ENCODE measurements at regions not wholly inside any gene's neighbourhood (a gene's known extent, or its start where the extent isn't known, plus 50 kb on each side); places are given as distances from the start of the nearest gene placed in this dataset.

DNA sequence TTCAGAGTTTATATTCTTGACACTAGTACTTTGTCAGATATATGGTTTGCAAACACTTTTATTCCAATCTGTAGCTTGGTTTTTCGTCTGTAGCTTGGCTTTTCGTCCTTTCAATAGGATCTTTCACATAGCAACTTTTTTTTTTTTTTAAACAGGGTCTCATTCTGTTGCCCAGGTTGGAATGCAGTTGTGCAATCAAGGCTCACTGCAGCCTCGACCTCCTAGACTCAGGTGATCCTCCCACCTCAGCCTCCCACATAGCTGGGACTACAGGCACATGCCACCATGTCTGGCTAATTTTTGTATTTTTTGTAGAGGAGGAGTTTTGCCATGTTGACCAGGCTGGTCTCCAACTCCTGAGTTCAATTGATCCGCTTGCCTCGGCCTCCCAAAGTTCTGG, 460.4 kb upstream of the SOX5 start:
- Histone ChIP-seq H3K4me1 (ENCODE audit: control insufficient read depth, insufficient read depth, low read length) (no peaks in the 10 kb centered on the region), H3K9me3 (ENCODE audit: control insufficient read depth, insufficient read depth, low read length) (no peaks in the 10 kb centered on the region), H3K27ac (ENCODE audit: low read length) (no peak overlapping the region), H3K36me3 (ENCODE audit: control insufficient read depth, insufficient read depth, low read length) (no peaks in the 10 kb centered on the region), H3K27me3 (ENCODE audit: control insufficient read depth, insufficient read depth, low read length) (no peaks in the 10 kb centered on the region), H3K4me3 (ENCODE audit: low read length) (no peak overlapping the region)
- no CpG with 5 or more reads among the region's 5 CpGs for WGBS (ENCODE audit: insufficient coverage, insufficient read length)
- DNase-seq (ENCODE audit: low read depth, low spot score) = no peak

DNA sequence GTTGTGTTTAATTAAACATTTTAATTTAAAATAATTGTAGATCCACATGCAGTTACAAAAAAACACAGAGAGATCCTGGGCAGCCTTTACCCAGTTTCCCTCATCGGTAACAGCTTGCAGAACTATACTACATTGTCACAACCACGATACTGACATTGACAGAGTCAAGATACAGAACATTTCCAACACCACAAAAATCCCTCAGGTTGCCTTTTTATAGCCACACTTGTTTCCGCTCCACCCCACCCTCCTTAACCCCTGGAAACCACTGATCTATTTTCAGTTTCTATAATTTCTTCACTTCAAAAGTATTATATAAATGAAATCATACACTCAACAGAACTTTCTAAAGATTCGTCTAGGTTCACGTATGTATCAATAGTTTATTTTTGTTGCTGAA, 458.8 kb upstream of the SOX5 start:
- no CpG with 5 or more reads among the region's 5 CpGs for WGBS (ENCODE audit: insufficient coverage, insufficient read length)
- no peak overlapping the region for H3K27ac ChIP-seq (ENCODE audit: low read length)
- H3K27me3 ChIP-seq (ENCODE audit: control insufficient read depth, insufficient read depth, low read length) = no peaks in the 10 kb centered on the region
- no peak overlapping the region for H3K4me3 ChIP-seq (ENCODE audit: low read length)
- H3K4me1 ChIP-seq (ENCODE audit: control insufficient read depth, insufficient read depth, low read length) = no peaks in the 10 kb centered on the region
- no peaks in the 10 kb centered on the region for H3K36me3 ChIP-seq (ENCODE audit: control insufficient read depth, insufficient read depth, low read length)
- no peak for DNase-seq (ENCODE audit: low read depth, low spot score)
- H3K9me3 ChIP-seq (ENCODE audit: control insufficient read depth, insufficient read depth, low read length) = no peaks in the 10 kb centered on the region

DNA sequence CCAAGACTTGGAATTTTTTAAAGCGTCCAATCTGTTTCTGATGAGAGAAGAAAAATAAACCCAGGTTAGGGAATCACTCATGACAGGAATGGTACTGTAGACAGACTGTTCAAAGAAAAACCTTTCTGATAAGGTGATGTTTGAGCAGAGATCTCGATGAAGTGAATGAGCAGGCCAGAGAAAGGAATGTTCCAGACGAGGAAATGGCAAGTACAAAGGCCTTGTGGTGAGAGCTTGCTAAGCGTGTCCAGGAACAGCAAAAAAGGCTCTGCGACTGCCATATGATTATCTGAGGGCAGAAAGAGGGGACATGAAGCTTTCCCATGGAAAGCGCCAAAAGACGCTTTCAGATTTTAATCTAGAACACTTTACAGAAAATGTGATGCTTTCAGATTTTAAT, 458.4 kb upstream of the SOX5 start:
- no CpG with 5 or more reads among the region's 7 CpGs for WGBS (ENCODE audit: insufficient coverage, insufficient read length)
- DNase-seq (ENCODE audit: low read depth, low spot score) = no peak
- H3K4me1 ChIP-seq (ENCODE audit: control insufficient read depth, insufficient read depth, low read length) = no peaks in the 10 kb centered on the region
- H3K9me3 ChIP-seq (ENCODE audit: control insufficient read depth, insufficient read depth, low read length) = no peaks in the 10 kb centered on the region
- H3K4me3 ChIP-seq (ENCODE audit: low read length) = no peak overlapping the region
- no peaks in the 10 kb centered on the region for H3K36me3 ChIP-seq (ENCODE audit: control insufficient read depth, insufficient read depth, low read length)
- no peak overlapping the region for H3K27ac ChIP-seq (ENCODE audit: low read length)
- H3K27me3 ChIP-seq (ENCODE audit: control insufficient read depth, insufficient read depth, low read length) = no peaks in the 10 kb centered on the region

DNA sequence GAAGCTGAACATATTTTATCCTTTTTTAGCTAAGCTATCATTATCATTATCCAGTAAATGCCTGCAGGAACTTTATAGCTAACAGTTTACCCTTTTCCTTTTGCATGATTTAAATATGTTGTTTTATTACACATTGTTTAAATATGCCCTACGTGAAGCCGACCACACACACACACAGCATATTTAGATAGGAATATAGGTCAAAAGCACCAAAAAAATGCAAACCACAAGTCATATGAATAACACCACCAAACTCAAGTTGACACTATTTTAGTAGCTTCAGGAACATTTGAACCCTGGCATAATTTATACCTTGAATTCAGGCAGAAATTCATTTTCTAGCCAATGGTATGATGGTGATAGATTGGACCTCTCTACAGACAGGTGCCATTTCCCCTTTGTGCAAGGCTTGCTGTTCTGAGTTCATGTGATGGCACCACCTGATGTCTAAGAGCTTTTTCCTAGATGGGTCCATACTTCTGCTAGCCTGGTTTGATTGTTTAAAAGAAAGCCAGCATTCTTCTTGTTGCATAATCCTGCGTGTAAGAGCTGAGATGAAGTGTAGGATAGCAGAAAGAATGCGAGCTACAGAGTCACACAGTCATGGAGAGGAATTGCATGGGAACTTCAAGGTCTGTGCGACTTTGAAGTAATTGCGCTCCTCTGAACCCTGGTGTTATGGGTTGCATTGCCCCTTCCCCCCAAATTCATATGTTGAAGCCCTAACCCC, 454.8 kb upstream of the SOX5 start:
- no peaks in the 10 kb centered on the region for H3K9me3 ChIP-seq (ENCODE audit: control insufficient read depth, insufficient read depth, low read length)
- no CpG with 5 or more reads among the region's 6 CpGs for WGBS (ENCODE audit: insufficient coverage, insufficient read length)
- H3K27me3 ChIP-seq (ENCODE audit: control insufficient read depth, insufficient read depth, low read length) = no peaks in the 10 kb centered on the region
- H3K36me3 ChIP-seq (ENCODE audit: control insufficient read depth, insufficient read depth, low read length) = no peaks in the 10 kb centered on the region
- no peak overlapping the region for H3K4me3 ChIP-seq (ENCODE audit: low read length)
- H3K4me1 ChIP-seq (ENCODE audit: control insufficient read depth, insufficient read depth, low read length) = no peaks in the 10 kb centered on the region
- DNase-seq (ENCODE audit: low read depth, low spot score) = no peak
- no peak overlapping the region for H3K27ac ChIP-seq (ENCODE audit: low read length)

DNA sequence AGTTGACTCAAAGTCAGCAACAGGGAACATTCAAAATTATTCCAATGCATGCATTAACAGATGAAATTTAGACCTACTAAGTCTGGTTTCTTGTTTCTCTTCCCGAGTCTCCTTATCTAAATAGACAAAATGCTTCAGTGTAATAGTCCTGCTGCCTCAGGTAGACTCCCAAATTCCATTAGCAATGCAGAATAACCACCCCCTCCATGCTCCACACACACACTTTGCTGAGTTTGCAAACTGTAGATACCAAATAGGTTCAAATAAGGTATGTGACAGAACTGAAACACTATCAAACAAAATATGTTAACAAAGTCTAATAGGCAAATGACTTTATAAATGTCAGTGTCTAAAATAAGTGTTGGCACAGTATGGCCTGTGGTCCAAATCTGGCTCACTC, 451.1 kb upstream of the SOX5 start:
- Histone ChIP-seq H3K27me3 (ENCODE audit: control insufficient read depth, insufficient read depth, low read length) (no peaks in the 10 kb centered on the region), H3K27ac (ENCODE audit: low read length) (no peak overlapping the region), H3K36me3 (ENCODE audit: control insufficient read depth, insufficient read depth, low read length) (no peaks in the 10 kb centered on the region), H3K9me3 (ENCODE audit: control insufficient read depth, insufficient read depth, low read length) (no peaks in the 10 kb centered on the region), H3K4me3 (ENCODE audit: low read length) (no peak overlapping the region), H3K4me1 (ENCODE audit: control insufficient read depth, insufficient read depth, low read length) (0 out of 2 replicates have a peak, but pooled peaks cover 1% of the 10 kb centered on the region)
- WGBS (ENCODE audit: insufficient coverage, insufficient read length) = no CpG with 5 or more reads among the region's 1 CpG
- DNase-seq (ENCODE audit: low read depth, low spot score) = no peak

DNA sequence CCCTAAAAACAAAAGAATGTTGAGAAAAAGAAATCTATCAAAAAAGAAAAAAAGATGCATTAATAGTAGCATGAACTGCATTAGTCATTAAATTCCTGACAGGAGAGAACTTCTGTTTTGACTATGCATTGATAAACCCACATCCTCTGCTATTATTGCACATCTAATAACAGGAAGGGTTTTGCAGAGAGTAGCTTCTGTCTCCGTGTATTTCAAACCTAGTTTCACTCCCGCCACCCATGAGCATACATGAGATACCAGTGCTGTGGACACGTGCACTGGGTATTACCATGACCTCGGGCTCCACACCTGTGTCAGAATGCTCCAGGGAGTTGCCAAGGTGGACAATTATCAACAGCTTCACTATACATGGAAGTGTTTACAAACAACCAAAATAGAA, 449.1 kb upstream of the SOX5 start:
- no peaks in the 10 kb centered on the region for H3K36me3 ChIP-seq (ENCODE audit: control insufficient read depth, insufficient read depth, low read length)
- DNase-seq (ENCODE audit: low read depth, low spot score) = no peak
- WGBS (ENCODE audit: insufficient coverage, insufficient read length) = no CpG with 5 or more reads among the region's 4 CpGs
- H3K4me1 ChIP-seq (ENCODE audit: control insufficient read depth, insufficient read depth, low read length) = 0 out of 2 replicates have a peak, but pooled peaks cover 1% of the 10 kb centered on the region
- H3K27ac ChIP-seq (ENCODE audit: low read length) = no peak overlapping the region
- H3K4me3 ChIP-seq (ENCODE audit: low read length) = no peak overlapping the region
- H3K9me3 ChIP-seq (ENCODE audit: control insufficient read depth, insufficient read depth, low read length) = no peaks in the 10 kb centered on the region
- H3K27me3 ChIP-seq (ENCODE audit: control insufficient read depth, insufficient read depth, low read length) = no peaks in the 10 kb centered on the region

DNA sequence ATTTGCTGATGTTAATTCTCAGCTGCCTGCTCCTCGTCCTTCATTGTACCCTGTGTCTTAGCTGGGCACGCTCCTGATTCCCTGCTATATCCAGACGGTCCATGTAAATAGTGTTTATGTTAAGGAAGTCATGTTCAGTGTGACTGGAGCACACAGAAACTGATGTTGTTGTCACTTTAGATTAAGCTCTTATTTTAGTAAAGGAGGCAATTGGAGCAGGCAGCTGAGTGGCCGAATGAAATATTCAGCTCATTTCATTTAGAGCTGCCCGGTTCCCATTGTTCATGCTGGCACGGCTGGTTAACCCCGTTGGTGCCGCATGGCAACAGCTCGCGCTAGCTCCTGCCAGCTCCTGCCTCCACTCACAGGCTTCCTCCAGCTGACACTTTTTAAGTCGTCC, 446.8 kb upstream of the SOX5 start:
- Histone ChIP-seq H3K27me3 (ENCODE audit: control insufficient read depth, insufficient read depth, low read length) (no peaks in the 10 kb centered on the region), H3K36me3 (ENCODE audit: control insufficient read depth, insufficient read depth, low read length) (no peaks in the 10 kb centered on the region), H3K4me1 (ENCODE audit: control insufficient read depth, insufficient read depth, low read length) (0 out of 2 replicates have a peak, but pooled peaks cover 1% of the 10 kb centered on the region), H3K9me3 (ENCODE audit: control insufficient read depth, insufficient read depth, low read length) (no peaks in the 10 kb centered on the region; the same call in 1 of the 2 replicates), H3K27ac (ENCODE audit: low read length) (no peak overlapping the region), H3K4me3 (ENCODE audit: low read length) (no peak overlapping the region)
- no CpG with 5 or more reads among the region's 11 CpGs for WGBS (ENCODE audit: insufficient coverage, insufficient read length)
- no peak for DNase-seq (ENCODE audit: low read depth, low spot score)

DNA sequence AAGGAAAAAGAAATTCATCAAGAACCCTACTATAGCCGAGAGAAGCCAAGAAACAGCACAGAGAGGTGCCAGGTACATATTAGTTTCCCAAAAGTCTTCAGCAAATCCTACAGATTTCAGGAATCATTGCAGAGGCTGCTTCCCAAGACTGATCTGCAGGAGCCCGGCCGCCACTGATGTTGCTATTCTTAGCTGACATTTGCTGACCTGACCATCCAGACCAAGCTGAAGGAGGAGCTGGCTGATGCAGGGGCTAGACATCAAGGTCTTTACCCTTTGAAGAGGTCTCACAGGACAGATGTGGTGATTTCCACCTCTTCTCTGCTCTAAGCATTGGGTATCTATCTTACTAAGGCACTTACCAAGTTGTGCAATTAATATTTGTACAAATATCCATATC, 444.8 kb upstream of the SOX5 start:
- H3K27me3 ChIP-seq (ENCODE audit: control insufficient read depth, insufficient read depth, low read length) = no peaks in the 10 kb centered on the region
- no peak for DNase-seq (ENCODE audit: low read depth, low spot score)
- no peaks in the 10 kb centered on the region; the same call in 1 of the 2 replicates for H3K9me3 ChIP-seq (ENCODE audit: control insufficient read depth, insufficient read depth, low read length)
- H3K4me1 ChIP-seq (ENCODE audit: control insufficient read depth, insufficient read depth, low read length) = 0 out of 2 replicates have a peak, but pooled peaks cover 1% of the 10 kb centered on the region
- H3K27ac ChIP-seq (ENCODE audit: low read length) = no peak overlapping the region
- no peak overlapping the region for H3K4me3 ChIP-seq (ENCODE audit: low read length)
- no peaks in the 10 kb centered on the region for H3K36me3 ChIP-seq (ENCODE audit: control insufficient read depth, insufficient read depth, low read length)
- WGBS (ENCODE audit: insufficient coverage, insufficient read length) = no CpG with 5 or more reads among the region's 3 CpGs

DNA sequence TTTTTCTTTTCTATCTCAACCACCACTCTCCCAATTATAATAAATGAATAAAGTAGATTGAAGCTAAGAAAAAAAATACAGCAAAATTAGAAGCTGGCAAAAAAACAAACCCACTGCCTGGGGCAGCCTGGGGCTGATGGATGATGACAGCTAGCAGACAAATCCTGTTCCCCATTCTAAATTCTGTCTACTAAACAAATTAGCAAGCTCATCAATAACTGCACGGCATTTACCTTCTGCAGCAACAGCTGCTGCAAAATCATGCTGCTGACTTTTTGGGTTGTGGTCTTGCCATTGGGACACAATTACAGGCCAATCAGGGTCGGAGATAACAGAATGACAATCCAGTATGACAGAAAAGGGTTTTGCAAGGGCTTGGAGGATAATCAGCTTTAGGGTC, 443.6 kb upstream of the SOX5 start:
- Histone ChIP-seq H3K9me3 (ENCODE audit: control insufficient read depth, insufficient read depth, low read length) (no peaks in the 10 kb centered on the region; the same call in 1 of the 2 replicates), H3K36me3 (ENCODE audit: control insufficient read depth, insufficient read depth, low read length) (no peaks in the 10 kb centered on the region), H3K27ac (ENCODE audit: low read length) (no peak overlapping the region), H3K27me3 (ENCODE audit: control insufficient read depth, insufficient read depth, low read length) (no peaks in the 10 kb centered on the region), H3K4me3 (ENCODE audit: low read length) (no peak overlapping the region), H3K4me1 (ENCODE audit: control insufficient read depth, insufficient read depth, low read length) (0 out of 2 replicates have a peak, but pooled peaks cover 1% of the 10 kb centered on the region)
- no CpG with 5 or more reads among the region's 2 CpGs for WGBS (ENCODE audit: insufficient coverage, insufficient read length)
- no peak for DNase-seq (ENCODE audit: low read depth, low spot score)

DNA sequence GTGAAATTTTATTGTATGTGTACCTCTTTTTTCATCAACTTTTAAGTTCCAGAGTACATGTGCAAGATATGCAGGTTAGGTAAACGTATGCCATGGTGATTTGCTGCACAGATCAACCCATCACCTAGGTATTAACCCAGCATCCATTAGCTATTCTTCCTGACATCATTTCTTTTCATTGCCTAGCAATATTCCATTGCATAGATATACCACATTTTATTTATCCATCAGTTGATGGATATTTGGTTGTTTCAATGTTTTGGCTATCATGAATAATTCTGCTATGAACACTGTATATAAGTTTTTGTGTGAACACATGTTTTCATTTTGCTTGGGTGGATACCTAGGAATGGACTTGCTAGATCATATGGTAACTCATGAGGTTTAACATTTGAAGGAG, 439.9 kb upstream of the SOX5 start:
- Histone ChIP-seq H3K4me1 (ENCODE audit: control insufficient read depth, insufficient read depth, low read length) (no peaks in the 10 kb centered on the region), H3K27ac (ENCODE audit: low read length) (no peak overlapping the region), H3K36me3 (ENCODE audit: control insufficient read depth, insufficient read depth, low read length) (no peaks in the 10 kb centered on the region), H3K27me3 (ENCODE audit: control insufficient read depth, insufficient read depth, low read length) (no peaks in the 10 kb centered on the region), H3K4me3 (ENCODE audit: low read length) (no peak overlapping the region), H3K9me3 (ENCODE audit: control insufficient read depth, insufficient read depth, low read length) (no peaks in the 10 kb centered on the region; the same call in 1 of the 2 replicates)
- no CpG with 5 or more reads among the region's 1 CpG for WGBS (ENCODE audit: insufficient coverage, insufficient read length)
- no peak for DNase-seq (ENCODE audit: low read depth, low spot score)

DNA sequence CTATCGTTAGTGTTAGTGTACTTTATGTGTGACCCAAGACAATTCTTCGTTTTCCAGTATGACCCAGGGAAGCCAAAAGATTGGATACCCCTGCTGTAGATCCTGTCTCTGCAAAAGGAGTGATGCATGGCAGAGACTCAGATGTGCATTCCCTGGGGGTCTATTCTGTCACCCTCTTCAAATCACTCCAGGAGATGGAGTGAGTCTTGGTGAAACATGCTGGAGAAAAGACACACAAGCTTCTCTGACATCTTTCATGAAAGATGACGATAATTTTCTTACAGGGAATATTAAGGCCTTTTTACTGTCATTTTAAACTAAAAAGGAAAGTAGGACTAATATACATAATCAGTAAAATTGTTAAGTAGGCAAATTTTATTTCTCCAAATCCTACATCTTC, 437.9 kb upstream of the SOX5 start:
- Histone ChIP-seq H3K9me3 (ENCODE audit: control insufficient read depth, insufficient read depth, low read length) (no peaks in the 10 kb centered on the region), H3K4me1 (ENCODE audit: control insufficient read depth, insufficient read depth, low read length) (no peaks in the 10 kb centered on the region), H3K36me3 (ENCODE audit: control insufficient read depth, insufficient read depth, low read length) (no peaks in the 10 kb centered on the region), H3K27ac (ENCODE audit: low read length) (no peak overlapping the region), H3K27me3 (ENCODE audit: control insufficient read depth, insufficient read depth, low read length) (no peaks in the 10 kb centered on the region), H3K4me3 (ENCODE audit: low read length) (no peak overlapping the region)
- no peak for DNase-seq (ENCODE audit: low read depth, low spot score)
- WGBS (ENCODE audit: insufficient coverage, insufficient read length) = no CpG with 5 or more reads among the region's 3 CpGs
